ENCODE measurements at regions not wholly inside any gene's neighbourhood (a gene's known extent, or its start where the extent isn't known, plus 50 kb on each side); places are given as distances from the start of the nearest gene placed in this dataset.

GRCh38 chr4:167985565-167985964 is 106.8 kb upstream of the ANXA10 start:
- TF ChIP-seq EZH2 (IDR thresholded peaks at IDR 0.05): no peak
- no peak for TF ChIP-seq CTCF (IDR thresholded peaks at IDR 0.05)

Measured in neural progenitor cell (in vitro differentiated cells).